HepG2 (cell line): ENCODE measurements at regions not wholly inside any gene's neighbourhood (a gene's known extent, or its start where the extent isn't known, plus 50 kb on each side); places are given as distances from the start of the nearest gene placed in this dataset.

Experiments
- GABPA ChIP-seq, 2 experiments: IDR thresholded peaks; 2 replicates each; pipeline ENCODE4 v1.6.1; 2011 to 2016; ENCODE audit warnings: low read depth in 2 of 2, low read length in 1 of 2, missing biosample characterization in 1 of 2, missing genetic modification characterization in 1 of 2
- GABPB1 ChIP-seq: IDR thresholded peaks from 2 replicates; pipeline ENCODE4 v1.6.1; 2016; ENCODE audit warnings: mild to moderate bottlenecking, missing genetic modification reagents, moderate library complexity, missing compliant biosample characterization
- RAD51 ChIP-seq: fragments of 450-650 bp; IDR thresholded peaks from 2 replicates; pipeline ENCODE4 v1.6.1; 2016; ENCODE audit warnings: borderline replicate concordance
- ZFP37 ChIP-seq: sonication (generic); formaldehyde crosslinking; IDR thresholded peaks from 2 replicates; pipeline ENCODE4 v1.4.0; 2020; ENCODE audit warnings: missing genetic modification reagents, borderline replicate concordance
- ZNF460 ChIP-seq: sonication (generic); formaldehyde crosslinking; IDR thresholded peaks from 2 replicates; pipeline ENCODE4 v1.5.1; 2020; ENCODE audit warnings: missing genetic modification reagents, mild to moderate bottlenecking, borderline replicate concordance

GRCh38 chr2:150159300-150159699 lies 328.2 kb downstream of the RND3 start:
- TF ChIP-seq ZFP37 (CRISPR knock-in tag): no peak
- no peak for TF ChIP-seq ZNF460
- no peak for TF ChIP-seq RAD51
- no peak for TF ChIP-seq GABPA (IDR thresholded peaks at IDR 0.05; ENCODE audit: low read depth, low read length)
- TF ChIP-seq GABPA (CRISPR knock-in tag; IDR thresholded peaks at IDR 0.05; ENCODE audit: low read depth): no peak
- TF ChIP-seq GABPB1 (CRISPR knock-in tag): no peak
